GM18517 (cell line): ENCODE measurements at regions not wholly inside any gene's neighbourhood (a gene's known extent, or its start where the extent isn't known, plus 50 kb on each side); places are given as distances from the start of the nearest gene placed in this dataset.
"Not testable (repeated sequence)": the region's sequence is repeated elsewhere in the genome, so short reads cannot be mapped to it uniquely, and the experiment has no call there.

Experiments used
- ATAC-seq: cut with Tn5 transposase; IDR thresholded peaks from one replicate; pipeline ENCODE4 v1.9.1; 2021; ENCODE audit warnings: mild to moderate bottlenecking, moderate library complexity; ENCODE audit not compliant: unreplicated experiment

DNA sequence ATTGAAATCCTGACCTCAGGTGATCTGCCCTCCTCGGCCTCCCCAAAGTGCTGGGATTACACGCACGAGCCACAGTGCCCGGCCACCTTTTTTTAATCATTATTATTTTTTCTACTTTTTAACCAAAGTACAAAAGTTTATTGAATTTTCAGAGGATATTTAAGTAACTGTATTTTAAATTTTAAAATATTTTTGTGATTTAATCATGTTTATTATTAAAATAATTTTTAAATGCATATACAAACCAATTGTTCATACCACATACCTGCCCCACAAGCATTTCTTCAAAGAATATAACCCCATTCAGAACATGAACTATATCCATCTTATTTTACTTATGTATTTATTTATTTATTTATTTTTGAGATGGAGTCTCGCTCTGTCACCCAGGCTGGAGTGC lies 163.6 kb upstream of the MAP2 start:
- no peak for ATAC-seq

GRCh38 chr2:209261366-209262053 lies 162.3 kb upstream of the MAP2 start:
- ATAC-seq, result not testable (repeated sequence)

GRCh38 chr2:209269024-209269423 lies 154.8 kb upstream of the MAP2 start:
- no peak for ATAC-seq

DNA sequence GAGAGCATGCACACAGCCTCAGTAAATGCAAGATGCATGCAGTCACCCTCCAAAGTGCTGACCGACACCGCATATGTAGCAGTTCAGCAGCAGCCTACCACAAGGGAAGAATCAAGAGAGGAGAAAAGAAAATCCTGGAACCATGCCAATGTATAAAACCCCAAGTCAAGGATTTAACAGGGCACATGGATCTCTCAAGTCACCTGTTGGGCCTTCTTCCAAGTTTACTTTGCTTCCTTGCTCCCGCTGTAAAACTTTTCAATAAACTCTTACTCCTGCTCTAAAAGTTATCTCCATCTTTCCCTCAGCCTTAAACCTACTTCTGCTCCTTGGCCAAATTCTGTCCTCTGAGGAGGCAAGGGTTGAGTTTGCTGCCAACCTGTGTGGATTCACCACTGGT lies 147.8 kb upstream of the MAP2 start:
- no peak for ATAC-seq

- no peak for ATAC-seq
These were observed 146.4 kb upstream of the MAP2 start for GRCh38 chr2:209277444-209277843.

GRCh38 chr2:209298601-209299000 lies 125.2 kb upstream of the MAP2 start:
- ATAC-seq, result no peak

- ATAC-seq, result not testable (repeated sequence)
These were observed 124.4 kb upstream of the MAP2 start for GRCh38 chr2:209299478-209299877.

- not testable (repeated sequence) for ATAC-seq
These were observed 123.1 kb upstream of the MAP2 start for GRCh38 chr2:209300766-209301165.

- no peak for ATAC-seq
These were observed 118.8 kb upstream of the MAP2 start for GRCh38 chr2:209305026-209305425.

GRCh38 chr2:209305746-209306196 lies 118.1 kb upstream of the MAP2 start:
- no peak for ATAC-seq

- ATAC-seq, result no peak
These were observed 116.5 kb upstream of the MAP2 start for GRCh38 chr2:209307161-209308001.

DNA sequence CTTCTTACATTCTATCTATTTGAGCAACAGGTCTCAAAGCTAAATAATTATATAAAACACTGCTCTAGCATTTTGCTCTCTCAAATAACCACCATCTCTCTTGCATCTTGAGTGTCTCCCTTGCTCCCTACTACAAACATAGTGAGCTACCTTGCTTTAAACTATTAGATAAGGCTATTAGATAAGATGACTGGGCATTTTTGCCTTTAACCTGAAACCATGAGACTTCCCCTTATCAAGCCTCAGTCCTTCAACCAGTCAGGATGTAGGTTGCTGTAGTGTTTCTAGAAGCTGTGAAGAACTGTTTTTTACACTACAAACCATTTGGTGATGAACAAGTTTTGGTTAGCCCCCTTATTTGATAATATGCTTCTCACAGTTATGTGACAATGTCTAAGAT lies 115.4 kb upstream of the MAP2 start:
- no peak for ATAC-seq

GRCh38 chr2:209311948-209312347 lies 111.9 kb upstream of the MAP2 start:
- ATAC-seq, result no peak

GRCh38 chr2:209312450-209312849 lies 111.4 kb upstream of the MAP2 start:
- not testable (repeated sequence) for ATAC-seq

- ATAC-seq, result no peak
These were observed 109.2 kb upstream of the MAP2 start for GRCh38 chr2:209314653-209315052.

DNA sequence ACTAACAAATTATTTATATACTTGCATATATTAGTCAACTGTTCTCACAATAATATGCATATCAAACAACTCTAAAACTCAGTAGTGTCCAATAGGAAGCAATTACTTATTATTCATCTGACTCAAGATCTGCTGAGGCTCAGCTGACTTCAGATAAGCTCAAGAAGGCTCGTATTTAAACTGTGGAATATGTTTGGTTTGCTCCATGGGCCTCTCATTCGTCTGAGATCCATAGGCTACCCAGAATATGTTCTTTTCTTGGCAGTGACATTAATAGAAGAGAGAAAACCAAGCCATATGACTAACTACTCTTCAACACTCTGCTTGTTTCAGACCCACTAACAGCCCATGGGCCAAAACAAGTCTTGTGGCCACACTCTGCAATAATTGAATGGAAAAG lies 107.7 kb upstream of the MAP2 start:
- ATAC-seq, result no peak

GRCh38 chr2:209321076-209321475 lies 102.8 kb upstream of the MAP2 start:
- ATAC-seq, result no peak

GRCh38 chr2:209321581-209321980 lies 102.3 kb upstream of the MAP2 start:
- no peak for ATAC-seq

GRCh38 chr2:209322041-209322440 lies 101.8 kb upstream of the MAP2 start:
- no peak for ATAC-seq

DNA sequence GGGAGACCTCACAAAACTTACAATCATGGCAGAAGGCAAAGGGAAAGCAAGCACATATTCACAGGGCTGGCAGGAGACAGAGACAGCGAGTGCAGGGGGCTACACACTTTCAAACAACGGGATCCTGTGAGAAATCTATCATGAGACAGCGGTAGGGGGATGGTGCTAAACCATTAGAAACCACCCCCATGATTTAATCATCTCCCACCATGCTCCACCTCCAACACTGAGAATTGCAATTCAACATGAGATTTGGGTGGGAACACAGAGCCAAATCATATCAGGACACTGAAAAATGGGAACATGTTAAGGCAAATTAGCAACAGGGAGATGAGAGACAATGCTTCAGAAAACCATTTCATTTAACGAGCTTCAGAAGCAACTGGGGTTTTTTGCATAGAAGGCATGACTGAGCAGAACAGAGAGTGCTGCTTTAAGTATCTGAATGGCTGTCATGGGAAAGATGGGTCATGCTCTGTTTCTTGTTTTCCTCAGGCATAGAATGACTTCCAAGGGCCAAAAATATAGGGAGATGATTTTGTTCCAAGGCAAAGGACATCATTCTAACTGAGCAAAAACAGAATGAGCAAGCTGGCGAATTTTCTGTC lies 100.8 kb upstream of the MAP2 start:
- ATAC-seq, result no peak

GRCh38 chr2:209323738-209324137 lies 100.1 kb upstream of the MAP2 start:
- ATAC-seq, result no peak

GRCh38 chr2:209324281-209324680 lies 99.6 kb upstream of the MAP2 start:
- no peak for ATAC-seq
